ENCODE measurements at regions not wholly inside any gene's neighbourhood (a gene's known extent, or its start where the extent isn't known, plus 50 kb on each side); places are given as distances from the start of the nearest gene placed in this dataset.

GRCh38 chr3:174538151-174538550 lies 321.0 kb upstream of the NAALADL2 start:
- no peak for DNase-seq (ENCODE audit: low spot score in 2 of 2, unreplicated experiment in 2 of 2)

GRCh38 chr3:174540116-174540908 lies 318.8 kb upstream of the NAALADL2 start:
- peaks cover 2% of the 10 kb centered on the region for H3K9me3 Mint-ChIP-seq
- no peak overlapping the region for H3K4me3 Mint-ChIP-seq
- DNase-seq (ENCODE audit: low spot score in 2 of 2, unreplicated experiment in 2 of 2): no peak
- no peaks in the 10 kb centered on the region for H3K36me3 Mint-ChIP-seq
- no peaks in the 10 kb centered on the region for H3K4me1 Mint-ChIP-seq
- H3K27me3 Mint-ChIP-seq (ENCODE audit: low read depth): no peaks in the 10 kb centered on the region
- no peak overlapping the region for H3K27ac Mint-ChIP-seq
- no peak for TF ChIP-seq CTCF (IDR thresholded peaks at IDR 0.05; ENCODE audit: unreplicated experiment)

More at GRCh38 chr3:174538151-174538550, 321.0 kb upstream of the NAALADL2 start:
- Mint-ChIP-seq H3K9me3 (no peaks in the 10 kb centered on the region), H3K36me3 (no peaks in the 10 kb centered on the region), H3K27me3 (ENCODE audit: low read depth) (no peaks in the 10 kb centered on the region), H3K27ac (no peak overlapping the region), H3K4me1 (no peaks in the 10 kb centered on the region), H3K4me3 (no peak overlapping the region)
- no peak for TF ChIP-seq CTCF (IDR thresholded peaks at IDR 0.05; ENCODE audit: unreplicated experiment)

- TF ChIP-seq CTCF (IDR thresholded peaks at IDR 0.05; ENCODE audit: unreplicated experiment): no peak
Measured at GRCh38 chr3:174541708-174542315, 317.3 kb upstream of the NAALADL2 start.

GRCh38 chr3:174547801-174548435 lies 311.2 kb upstream of the NAALADL2 start:
- no peak for DNase-seq (ENCODE audit: low spot score in 2 of 2, unreplicated experiment in 2 of 2)
- Mint-ChIP-seq H3K9me3 (peaks cover 4% of the 10 kb centered on the region), H3K36me3 (no peaks in the 10 kb centered on the region), H3K27me3 (ENCODE audit: low read depth) (no peaks in the 10 kb centered on the region), H3K4me1 (no peaks in the 10 kb centered on the region), H3K4me3 (no peak overlapping the region), H3K27ac (no peak overlapping the region)
- TF ChIP-seq CTCF (IDR thresholded peaks at IDR 0.05; ENCODE audit: unreplicated experiment): no peak

More at GRCh38 chr3:174541708-174542315, 317.3 kb upstream of the NAALADL2 start:
- Mint-ChIP-seq H3K27ac (no peak overlapping the region), H3K4me3 (no peak overlapping the region), H3K4me1 (no peaks in the 10 kb centered on the region), H3K27me3 (ENCODE audit: low read depth) (no peaks in the 10 kb centered on the region), H3K36me3 (no peaks in the 10 kb centered on the region), H3K9me3 (peaks cover 4% of the 10 kb centered on the region)
- DNase-seq (ENCODE audit: low spot score in 2 of 2, unreplicated experiment in 2 of 2): no peak

GRCh38 chr3:174548841-174549623 lies 310.1 kb upstream of the NAALADL2 start:
- H3K9me3 Mint-ChIP-seq: peaks cover 4% of the 10 kb centered on the region
- no peaks in the 10 kb centered on the region for H3K27me3 Mint-ChIP-seq (ENCODE audit: low read depth)

More at GRCh38 chr3:174548841-174549623, 310.1 kb upstream of the NAALADL2 start:
- DNase-seq (ENCODE audit: low spot score in 2 of 2, unreplicated experiment in 2 of 2): no peak
- no peak overlapping the region for H3K4me3 Mint-ChIP-seq
- H3K27ac Mint-ChIP-seq: no peak overlapping the region
- TF ChIP-seq CTCF (IDR thresholded peaks at IDR 0.05; ENCODE audit: unreplicated experiment): no peak
- H3K4me1 Mint-ChIP-seq: no peaks in the 10 kb centered on the region
- no peaks in the 10 kb centered on the region for H3K36me3 Mint-ChIP-seq
